Upper lobe of left lung (tissue), 4 donors: ENCODE measurements at regions not wholly inside any gene's neighbourhood (a gene's known extent, or its start where the extent isn't known, plus 50 kb on each side); places are given as distances from the start of the nearest gene placed in this dataset.

ENCODE experiments used
- CTCF ChIP-seq, 6 experiments: fragments of 450-650 bp in 4 of 6; fragments of 200-600 bp in 2 of 6; sonication (generic) in 2 of 6; IDR thresholded peaks; one replicate each; pipeline ENCODE4 v1.5.1; 2016 to 2019; ENCODE audit warnings: antibody characterized with exemption in 6 of 6
- EP300 ChIP-seq, 4 donors: sonication (generic); formaldehyde crosslinking; IDR thresholded peaks; one replicate each; pipeline ENCODE4 v1.5.1; 2017; ENCODE audit warnings: antibody characterized with exemption in 4 of 4, control low read depth in 2 of 4
- POLR2A ChIP-seq, 4 donors: fragments of 450-650 bp; IDR thresholded peaks; one replicate each; pipeline ENCODE4 v1.5.1; 2016 to 2017; ENCODE audit warnings: antibody characterized with exemption in 4 of 4, mild to moderate bottlenecking in 2 of 4
- POLR2AphosphoS5 ChIP-seq, 2 donors: sonication (generic); formaldehyde crosslinking; IDR thresholded peaks; one replicate each; pipeline ENCODE4 v1.5.1; 2017; ENCODE audit warnings: antibody characterized with exemption in 2 of 2

GRCh38 chr5:165094782-165095181 lies 1589.4 kb downstream of the MAT2B start:
- TF ChIP-seq CTCF (IDR thresholded peaks at IDR 0.05) (no peak), POLR2A (IDR thresholded peaks at IDR 0.05) (no peak), POLR2AphosphoS5 (IDR thresholded peaks at IDR 0.05) (no peak), EP300 (IDR thresholded peaks at IDR 0.05) (no peak)
